ENCODE measurements at regions not wholly inside any gene's neighbourhood (a gene's known extent, or its start where the extent isn't known, plus 50 kb on each side); places are given as distances from the start of the nearest gene placed in this dataset.

- TF ChIP-seq, protein P1, sequence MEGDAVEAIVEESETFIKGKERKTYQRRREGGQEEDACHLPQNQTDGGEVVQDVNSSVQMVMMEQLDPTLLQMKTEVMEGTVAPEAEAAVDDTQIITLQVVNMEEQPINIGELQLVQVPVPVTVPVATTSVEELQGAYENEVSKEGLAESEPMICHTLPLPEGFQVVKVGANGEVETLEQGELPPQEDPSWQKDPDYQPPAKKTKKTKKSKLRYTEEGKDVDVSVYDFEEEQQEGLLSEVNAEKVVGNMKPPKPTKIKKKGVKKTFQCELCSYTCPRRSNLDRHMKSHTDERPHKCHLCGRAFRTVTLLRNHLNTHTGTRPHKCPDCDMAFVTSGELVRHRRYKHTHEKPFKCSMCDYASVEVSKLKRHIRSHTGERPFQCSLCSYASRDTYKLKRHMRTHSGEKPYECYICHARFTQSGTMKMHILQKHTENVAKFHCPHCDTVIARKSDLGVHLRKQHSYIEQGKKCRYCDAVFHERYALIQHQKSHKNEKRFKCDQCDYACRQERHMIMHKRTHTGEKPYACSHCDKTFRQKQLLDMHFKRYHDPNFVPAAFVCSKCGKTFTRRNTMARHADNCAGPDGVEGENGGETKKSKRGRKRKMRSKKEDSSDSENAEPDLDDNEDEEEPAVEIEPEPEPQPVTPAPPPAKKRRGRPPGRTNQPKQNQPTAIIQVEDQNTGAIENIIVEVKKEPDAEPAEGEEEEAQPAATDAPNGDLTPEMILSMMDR (IDR thresholded peaks at IDR 0.05) = no peak
- no peak for TF ChIP-seq ZFX (IDR thresholded peaks at IDR 0.05; ENCODE audit: borderline replicate concordance)
These were observed 372.2 kb downstream of the NFIB start for GRCh38 chr9:13941714-13942113.
